ENCODE measurements at regions not wholly inside any gene's neighbourhood (a gene's known extent, or its start where the extent isn't known, plus 50 kb on each side); places are given as distances from the start of the nearest gene placed in this dataset.

DNA sequence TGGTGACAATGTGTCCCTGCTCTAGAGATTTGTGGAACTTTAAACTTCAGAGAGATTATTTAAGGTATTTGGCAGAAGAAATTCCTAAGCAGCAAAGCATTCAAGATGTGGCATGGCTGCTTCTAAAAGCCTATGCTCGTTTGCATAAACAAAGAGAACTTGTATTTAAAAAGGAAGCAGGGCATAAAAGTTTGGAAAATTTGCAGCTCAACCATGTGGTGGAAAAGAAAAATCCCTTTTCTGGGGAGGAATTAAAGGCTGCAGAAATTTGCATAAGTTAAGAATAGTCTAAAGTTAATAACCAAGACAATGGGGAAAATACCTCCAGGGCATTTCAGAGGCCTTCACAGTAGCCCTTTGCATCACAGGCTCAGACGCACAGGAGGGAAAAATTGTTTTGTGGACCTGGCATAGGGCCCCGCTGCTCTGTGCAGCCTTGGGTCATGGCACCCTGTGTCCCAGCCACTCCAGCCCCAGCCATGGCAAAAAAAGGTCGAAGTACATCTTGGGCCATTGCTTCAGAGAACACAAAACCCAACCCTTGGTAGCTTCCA, 1109.1 kb downstream of the OTOL1 start:
- Histone ChIP-seq H3K27ac (no peak overlapping the region), H3K9me3 (no peaks in the 10 kb centered on the region), H3K27me3 (no peaks in the 10 kb centered on the region), H3K4me3 (no peak overlapping the region), H3K36me3 (no peaks in the 10 kb centered on the region), H3K4me1 (no peaks in the 10 kb centered on the region)
- no peak for TF ChIP-seq POLR2A (IDR thresholded peaks at IDR 0.05)
- TF ChIP-seq, protein P1, sequence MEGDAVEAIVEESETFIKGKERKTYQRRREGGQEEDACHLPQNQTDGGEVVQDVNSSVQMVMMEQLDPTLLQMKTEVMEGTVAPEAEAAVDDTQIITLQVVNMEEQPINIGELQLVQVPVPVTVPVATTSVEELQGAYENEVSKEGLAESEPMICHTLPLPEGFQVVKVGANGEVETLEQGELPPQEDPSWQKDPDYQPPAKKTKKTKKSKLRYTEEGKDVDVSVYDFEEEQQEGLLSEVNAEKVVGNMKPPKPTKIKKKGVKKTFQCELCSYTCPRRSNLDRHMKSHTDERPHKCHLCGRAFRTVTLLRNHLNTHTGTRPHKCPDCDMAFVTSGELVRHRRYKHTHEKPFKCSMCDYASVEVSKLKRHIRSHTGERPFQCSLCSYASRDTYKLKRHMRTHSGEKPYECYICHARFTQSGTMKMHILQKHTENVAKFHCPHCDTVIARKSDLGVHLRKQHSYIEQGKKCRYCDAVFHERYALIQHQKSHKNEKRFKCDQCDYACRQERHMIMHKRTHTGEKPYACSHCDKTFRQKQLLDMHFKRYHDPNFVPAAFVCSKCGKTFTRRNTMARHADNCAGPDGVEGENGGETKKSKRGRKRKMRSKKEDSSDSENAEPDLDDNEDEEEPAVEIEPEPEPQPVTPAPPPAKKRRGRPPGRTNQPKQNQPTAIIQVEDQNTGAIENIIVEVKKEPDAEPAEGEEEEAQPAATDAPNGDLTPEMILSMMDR (IDR thresholded peaks at IDR 0.05): no peak
- 77 to 79% methylated on average over 4 of the region's 4 CpGs for WGBS, 2 donors
- no peak for DNase-seq (ENCODE audit: low spot score in 2 of 2)

DNA sequence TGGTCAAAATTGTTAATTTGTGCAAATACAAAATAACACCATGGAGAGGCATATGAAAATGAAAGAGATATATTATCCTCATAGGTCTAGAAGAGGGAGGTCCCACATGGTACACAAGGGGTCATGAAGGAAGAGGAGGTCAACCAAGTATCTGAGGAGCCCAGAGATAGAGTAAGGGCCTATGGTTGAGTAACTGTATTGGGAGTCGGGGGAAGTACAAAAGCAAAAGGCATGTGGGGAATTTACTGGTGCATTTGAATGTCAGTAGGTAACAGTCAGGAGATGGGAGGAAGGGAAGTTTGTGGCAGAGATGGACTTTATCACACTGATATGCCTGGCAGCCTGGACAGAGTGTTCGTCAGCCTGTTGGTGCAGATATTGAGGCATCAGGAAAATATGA, 1113.7 kb downstream of the OTOL1 start:
- TF ChIP-seq EP300 (IDR thresholded peaks at IDR 0.05) (no peak), POLR2A (IDR thresholded peaks at IDR 0.05) (no peak)
- TF ChIP-seq, protein P1 (IDR thresholded peaks at IDR 0.05): no peak
- no peak overlapping the region for H3K27ac ChIP-seq
- no peaks in the 10 kb centered on the region for H3K4me1 ChIP-seq
- H3K4me3 ChIP-seq: no peak overlapping the region
- no peak for DNase-seq (ENCODE audit: low spot score in 2 of 2)
- no peaks in the 10 kb centered on the region for H3K36me3 ChIP-seq
- H3K27me3 ChIP-seq: no peaks in the 10 kb centered on the region
- WGBS, 2 donors: 81 to 87% methylated on average over 2 of the region's 2 CpGs
- no peaks in the 10 kb centered on the region for H3K9me3 ChIP-seq

DNA sequence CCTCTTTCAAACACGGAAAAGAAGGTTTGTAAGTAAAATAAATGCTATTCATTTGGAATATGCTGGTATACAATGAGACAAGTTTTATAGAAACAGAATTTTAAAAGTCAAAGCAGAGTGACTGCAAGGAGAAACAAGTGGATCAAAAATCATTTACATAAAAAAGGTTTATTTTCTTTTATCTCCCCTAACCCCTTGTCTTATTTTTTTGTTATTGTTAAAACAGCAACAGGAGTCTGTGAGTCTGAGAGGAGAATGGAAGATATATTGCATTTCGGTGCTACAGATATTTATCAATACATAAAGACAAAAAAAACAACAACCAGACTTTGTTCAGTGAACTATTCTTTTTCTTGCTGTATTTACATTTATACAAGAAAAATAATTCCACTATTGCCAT, 1116.4 kb downstream of the OTOL1 start:
- Histone ChIP-seq H3K27ac (no peak overlapping the region), H3K4me3 (no peak overlapping the region), H3K36me3 (no peaks in the 10 kb centered on the region), H3K4me1 (no peaks in the 10 kb centered on the region), H3K27me3 (no peaks in the 10 kb centered on the region), H3K9me3 (no peaks in the 10 kb centered on the region)
- no peak for DNase-seq (ENCODE audit: low spot score in 2 of 2)
- no peak for TF ChIP-seq EP300 (IDR thresholded peaks at IDR 0.05)
- TF ChIP-seq, protein P1 (IDR thresholded peaks at IDR 0.05): no peak
- TF ChIP-seq POLR2A (IDR thresholded peaks at IDR 0.05): no peak
- 64 to 71% methylated on average over 2 of the region's 2 CpGs for WGBS, 2 donors

DNA sequence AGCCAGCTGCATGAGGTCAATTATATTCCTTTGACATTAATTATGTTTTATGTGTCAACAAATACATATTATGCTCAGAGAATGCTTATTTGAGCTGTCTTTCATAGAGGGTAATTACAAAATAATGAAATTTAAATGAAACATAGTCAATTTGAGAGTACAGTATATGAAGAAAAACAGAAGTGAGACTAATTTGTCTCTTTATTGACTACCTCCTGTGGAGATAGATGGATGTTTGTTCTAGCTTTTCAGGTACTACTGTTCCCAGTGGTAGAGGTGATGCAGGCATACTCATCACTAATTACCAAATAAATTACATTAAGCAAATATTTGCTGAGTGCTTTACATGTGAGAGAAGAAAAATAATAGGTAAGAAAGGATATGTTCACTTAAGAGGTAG, 1129.6 kb downstream of the OTOL1 start:
- Histone ChIP-seq H3K27ac (no peak overlapping the region), H3K4me3 (no peak overlapping the region), H3K4me1 (no peaks in the 10 kb centered on the region), H3K36me3 (no peaks in the 10 kb centered on the region), H3K9me3 (peaks cover 0 to 15% (median 0%) of the 10 kb centered on the region in 4 donors), H3K27me3 (no peaks in the 10 kb centered on the region)
- TF ChIP-seq EP300 (IDR thresholded peaks at IDR 0.05) (no peak), POLR2A (IDR thresholded peaks at IDR 0.05) (no peak)
- TF ChIP-seq, protein P1 (IDR thresholded peaks at IDR 0.05): no peak
- no peak for DNase-seq (ENCODE audit: low spot score in 2 of 2)

DNA sequence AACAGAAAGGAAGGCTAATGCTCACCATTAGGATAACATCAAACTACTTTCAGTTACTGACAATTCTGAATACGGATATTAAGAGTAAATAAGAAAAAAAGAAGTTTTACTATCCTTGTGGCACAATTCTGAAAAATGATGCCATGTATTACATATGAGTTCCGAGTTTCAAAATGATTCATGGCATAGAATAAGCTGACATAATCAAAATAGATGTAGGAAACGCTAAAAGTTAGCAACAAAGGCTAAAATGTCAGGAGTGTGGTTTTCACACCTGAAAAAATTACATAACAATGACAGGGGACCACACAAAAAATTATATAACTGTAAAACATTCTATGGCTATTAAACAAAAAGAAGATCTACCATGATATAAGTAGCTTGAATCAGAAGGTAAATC, 1131.9 kb downstream of the OTOL1 start:
- WGBS, 2 donors: 80 to 84% methylated on average over 3 of the region's 3 CpGs

DNA sequence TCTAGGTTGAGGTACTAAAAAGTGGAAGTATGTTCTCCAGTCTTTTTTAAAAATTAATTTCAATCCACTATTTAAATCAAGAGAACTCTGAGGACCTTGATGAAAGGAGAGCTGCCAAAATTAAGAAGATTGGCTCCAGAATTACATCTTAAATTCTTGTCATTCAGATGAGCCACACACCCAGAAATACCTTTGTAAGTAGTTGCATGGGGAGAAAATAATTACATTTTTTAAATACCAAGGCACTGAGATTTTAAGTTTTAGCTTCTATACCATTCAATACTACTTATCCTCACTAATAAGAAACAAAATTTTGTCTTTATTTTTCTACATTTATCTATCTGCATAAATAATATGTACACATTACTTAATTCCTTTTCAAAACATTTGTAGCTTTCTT, 1132.8 kb downstream of the OTOL1 start:
- H3K36me3 ChIP-seq: no peaks in the 10 kb centered on the region
- H3K4me3 ChIP-seq: no peak overlapping the region
- no peaks in the 10 kb centered on the region for H3K4me1 ChIP-seq
- H3K27ac ChIP-seq: no peak overlapping the region
- H3K27me3 ChIP-seq: no peaks in the 10 kb centered on the region
- no peak for DNase-seq (ENCODE audit: low spot score in 2 of 2)
- H3K9me3 ChIP-seq: no peaks in the 10 kb centered on the region
- no peak for TF ChIP-seq EP300 (IDR thresholded peaks at IDR 0.05)
- TF ChIP-seq, protein P1 (IDR thresholded peaks at IDR 0.05): no peak
- no peak for TF ChIP-seq POLR2A (IDR thresholded peaks at IDR 0.05)

More for the DNA sequence above, 1131.9 kb downstream of the OTOL1 start:
- DNase-seq (ENCODE audit: low spot score in 2 of 2): no peak
- Histone ChIP-seq H3K36me3 (no peaks in the 10 kb centered on the region), H3K4me1 (no peaks in the 10 kb centered on the region), H3K27me3 (no peaks in the 10 kb centered on the region), H3K9me3 (no peaks in the 10 kb centered on the region), H3K27ac (no peak overlapping the region), H3K4me3 (no peak overlapping the region)
- no peak for TF ChIP-seq EP300 (IDR thresholded peaks at IDR 0.05)
- no peak for TF ChIP-seq POLR2A (IDR thresholded peaks at IDR 0.05)

Measured in tibial nerve (tissue), 4 donors.